ENCODE measurements at regions not wholly inside any gene's neighbourhood (a gene's known extent, or its start where the extent isn't known, plus 50 kb on each side); places are given as distances from the start of the nearest gene placed in this dataset.

DNA sequence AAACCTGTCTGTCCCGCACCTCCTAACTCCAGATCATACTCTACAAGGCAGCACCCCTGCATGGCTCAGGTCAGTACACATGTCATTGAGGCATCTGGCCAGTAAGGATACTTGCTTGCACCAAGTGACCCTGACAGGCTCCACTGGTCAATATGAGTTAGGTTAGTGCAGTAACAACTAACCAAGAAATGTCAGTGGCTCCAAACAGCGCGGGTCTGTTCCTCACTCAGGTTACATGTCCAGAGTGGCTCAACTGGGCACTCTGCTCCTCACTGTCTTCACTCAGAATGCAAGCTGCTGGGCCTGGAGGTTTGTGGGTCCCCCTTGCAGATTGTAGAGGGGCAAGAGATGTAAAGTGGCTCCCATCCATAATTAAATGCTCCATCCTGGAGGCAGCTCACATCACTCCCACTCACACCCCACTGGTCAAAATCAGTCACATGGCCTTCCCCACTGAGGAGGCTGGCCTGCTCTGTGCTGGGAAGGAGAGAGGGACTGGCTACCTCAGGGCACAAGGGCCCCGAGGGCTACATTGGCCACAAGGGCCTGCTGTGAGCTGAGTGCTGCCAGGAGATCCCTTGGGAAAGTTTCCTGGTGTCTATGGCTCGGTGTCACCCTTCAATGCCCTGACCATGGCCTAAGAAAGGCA, 109.1 kb upstream of the GDF10 start:
- Histone ChIP-seq H3K27ac (ENCODE audit: extremely low read depth, low read depth, low read length) (no peak overlapping the region), H3K4me1 (ENCODE audit: control insufficient read depth, insufficient read depth, low read length) (peaks cover 10% of the 10 kb centered on the region; the same call in 1 of the 2 replicates), H3K9me3 (ENCODE audit: control insufficient read depth, insufficient read depth, low read depth, low read length) (no peaks in the 10 kb centered on the region), H3K36me3 (ENCODE audit: control insufficient read depth in 2 of 2, insufficient read depth in 1 of 2, low read length in 2 of 2) (no peaks in the 10 kb centered on the region), H3K4me3 (ENCODE audit: low read depth, low read length) (no peak overlapping the region)
- CTCF ChIA-PET, result interaction anchor here (0.6 kb wide), 1 partner anchor 639 kb away, joined by 3 read pairs; no protein-coding TSS in a partner anchor
- POLR2A ChIA-PET, result no interaction called here
- TF ChIP-seq ZNF747 (tag by site-specific recombination; IDR thresholded peaks at IDR 0.05) (no peak), ZNF530 (tag by site-specific recombination; IDR thresholded peaks at IDR 0.05; ENCODE audit: low read depth) (no peak), ZNF335 (tag by site-specific recombination; conservative IDR thresholded peaks at IDR 0.05) (no peak), ZNF514 (tag by site-specific recombination; IDR thresholded peaks at IDR 0.05) (no peak), ZNF404 (tag by site-specific recombination; IDR thresholded peaks at IDR 0.05) (no peak), ZNF837 (tag by site-specific recombination; IDR thresholded peaks at IDR 0.05) (no peak), ZXDB (tag by site-specific recombination; IDR thresholded peaks at IDR 0.05) (no peak), GLIS2 (tag by site-specific recombination; IDR thresholded peaks at IDR 0.05) (no peak)

DNA sequence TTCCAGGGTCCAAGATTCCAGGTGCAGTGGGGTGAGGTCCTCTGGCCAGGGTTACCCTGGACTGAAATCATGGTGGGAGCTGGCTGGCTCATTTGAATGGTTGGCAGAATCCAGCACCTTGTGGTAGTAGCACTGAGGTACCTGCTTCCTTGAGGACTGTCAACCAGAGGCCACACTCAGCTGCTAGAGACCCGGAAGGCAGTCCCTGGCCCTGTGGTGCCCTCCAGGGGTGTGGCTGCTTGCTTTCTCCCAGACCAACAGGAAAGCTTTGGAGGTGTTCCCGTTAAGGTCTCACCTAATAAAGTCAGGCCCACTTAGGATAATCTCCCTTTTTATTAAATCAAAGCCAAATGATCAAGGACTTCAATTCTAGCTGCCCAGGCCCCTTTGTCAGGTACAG, 107.7 kb upstream of the GDF10 start:
- no peaks in the 10 kb centered on the region for H3K9me3 ChIP-seq (ENCODE audit: control insufficient read depth, insufficient read depth, low read depth, low read length)
- H3K4me1 ChIP-seq (ENCODE audit: control insufficient read depth, insufficient read depth, low read length), result peaks cover 10% of the 10 kb centered on the region; the same call in 1 of the 2 replicates
- POLR2A ChIA-PET, result no interaction called here
- TF ChIP-seq ZNF623 (tag by site-specific recombination; IDR thresholded peaks at IDR 0.05) (no peak), ZNF433 (tag by site-specific recombination; IDR thresholded peaks at IDR 0.05; ENCODE audit: low read depth) (no peak), AEBP2 (tag by site-specific recombination; IDR thresholded peaks at IDR 0.05; ENCODE audit: borderline replicate concordance) (no peak)
- no peaks in the 10 kb centered on the region for H3K36me3 ChIP-seq (ENCODE audit: control insufficient read depth in 2 of 2, insufficient read depth in 1 of 2, low read length in 2 of 2)
- CTCF ChIA-PET, result interaction anchor here (1.0 kb wide), 1 partner anchor 10 kb away, joined by 3 read pairs; no protein-coding TSS in a partner anchor
- H3K4me3 ChIP-seq (ENCODE audit: low read depth, low read length), result no peak overlapping the region
- no peak overlapping the region for H3K27ac ChIP-seq (ENCODE audit: extremely low read depth, low read depth, low read length)

DNA sequence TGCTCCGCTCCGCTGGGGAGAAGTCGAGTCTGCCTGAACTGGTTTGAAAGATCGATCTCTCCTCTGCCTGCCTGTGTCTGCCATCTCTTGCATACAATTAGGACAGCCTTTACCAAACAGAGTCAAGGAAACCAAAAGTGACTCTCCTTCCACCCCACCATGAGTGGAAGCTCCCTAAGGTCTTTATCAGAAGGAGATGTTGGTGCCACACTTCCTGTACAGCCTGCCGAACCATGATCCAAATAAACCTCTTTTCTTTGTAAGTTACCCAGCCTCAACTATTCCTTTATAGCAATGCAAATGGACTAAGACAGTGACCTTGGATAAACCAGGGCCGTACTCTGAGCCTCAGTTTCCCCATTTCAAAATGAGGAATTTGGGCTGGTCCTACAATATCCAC, 106.3 kb upstream of the GDF10 start:
- H3K4me1 ChIP-seq (ENCODE audit: control insufficient read depth, insufficient read depth, low read length), result peaks cover 10% of the 10 kb centered on the region; the same call in 1 of the 2 replicates
- H3K27ac ChIP-seq (ENCODE audit: extremely low read depth, low read depth, low read length), result 0 out of 2 replicates have a peak overlapping the region, but pooled peaks have one; percentile 12
- H3K36me3 ChIP-seq (ENCODE audit: control insufficient read depth in 2 of 2, insufficient read depth in 1 of 2, low read length in 2 of 2), result no peaks in the 10 kb centered on the region
- no peak for TF ChIP-seq ZSCAN18 (tag by site-specific recombination; IDR thresholded peaks at IDR 0.05)
- TF ChIP-seq ZNF600 (tag by site-specific recombination; IDR thresholded peaks at IDR 0.05), result no peak
- POLR2A ChIA-PET, result no interaction called here
- no peaks in the 10 kb centered on the region for H3K9me3 ChIP-seq (ENCODE audit: control insufficient read depth, insufficient read depth, low read depth, low read length)
- CTCF ChIA-PET, result no interaction called here
- H3K4me3 ChIP-seq (ENCODE audit: low read depth, low read length), result no peak overlapping the region

GRCh38 chr10:47195274-47195885, 104.6 kb upstream of the GDF10 start:
- peaks cover 5% of the 10 kb centered on the region; the same call in 1 of the 2 replicates for H3K4me1 ChIP-seq (ENCODE audit: control insufficient read depth, insufficient read depth, low read length)
- 0 out of 2 replicates have a peak, but pooled peaks have one; percentile 9 for TF ChIP-seq GLIS1 (tag by site-specific recombination; IDR thresholded peaks at IDR 0.05)
- TF ChIP-seq GLI2 (tag by site-specific recombination; IDR thresholded peaks at IDR 0.05; ENCODE audit: borderline replicate concordance, low read depth), result no peak
- peak; percentile 52 for TF ChIP-seq FEZF1 (tag by site-specific recombination; IDR thresholded peaks at IDR 0.05)
- H3K36me3 ChIP-seq (ENCODE audit: control insufficient read depth in 2 of 2, insufficient read depth in 1 of 2, low read length in 2 of 2), result no peaks in the 10 kb centered on the region
- H3K9me3 ChIP-seq (ENCODE audit: control insufficient read depth, insufficient read depth, low read depth, low read length), result no peaks in the 10 kb centered on the region
- POLR2A ChIA-PET, result no interaction called here
- no peak overlapping the region for H3K27ac ChIP-seq (ENCODE audit: extremely low read depth, low read depth, low read length)
- H3K4me3 ChIP-seq (ENCODE audit: low read depth, low read length), result no peak overlapping the region
- CTCF ChIA-PET, result no interaction called here

Data from HEK293 (cell line).